GM12873 (cell line): ENCODE measurements at regions not wholly inside any gene's neighbourhood (a gene's known extent, or its start where the extent isn't known, plus 50 kb on each side); places are given as distances from the start of the nearest gene placed in this dataset.

Experiments used
- TF ChIP-seq, protein P1 (sequence below): IDR thresholded peaks from 2 replicates; pipeline ENCODE4 v1.5.1; 2012; ENCODE audit warnings: low read depth, mild to moderate bottlenecking, moderate library complexity, low read length, control low read depth; ENCODE audit not compliant: insufficient read depth; ENCODE audit errors: missing control alignments

DNA sequence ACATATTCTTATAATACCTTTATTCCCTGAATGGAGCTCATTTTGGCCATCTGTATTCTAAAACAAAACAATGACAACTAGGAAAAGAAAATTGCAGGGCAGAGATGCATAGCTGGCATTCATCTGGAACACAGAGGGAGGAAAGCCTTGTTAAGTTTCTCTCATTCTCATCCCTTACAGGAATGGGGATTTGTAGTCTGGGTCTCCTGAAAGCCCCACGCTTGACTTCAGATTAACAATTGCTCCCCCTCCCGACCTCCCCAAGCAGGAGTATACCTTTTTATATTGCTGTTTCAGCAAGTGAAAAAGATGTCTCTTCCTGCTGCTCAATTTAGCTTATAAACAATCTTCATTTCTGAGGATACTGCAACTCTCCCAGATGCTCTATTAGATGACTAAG, 812.1 kb downstream of the EFNA5 start:
- TF ChIP-seq, protein P1, sequence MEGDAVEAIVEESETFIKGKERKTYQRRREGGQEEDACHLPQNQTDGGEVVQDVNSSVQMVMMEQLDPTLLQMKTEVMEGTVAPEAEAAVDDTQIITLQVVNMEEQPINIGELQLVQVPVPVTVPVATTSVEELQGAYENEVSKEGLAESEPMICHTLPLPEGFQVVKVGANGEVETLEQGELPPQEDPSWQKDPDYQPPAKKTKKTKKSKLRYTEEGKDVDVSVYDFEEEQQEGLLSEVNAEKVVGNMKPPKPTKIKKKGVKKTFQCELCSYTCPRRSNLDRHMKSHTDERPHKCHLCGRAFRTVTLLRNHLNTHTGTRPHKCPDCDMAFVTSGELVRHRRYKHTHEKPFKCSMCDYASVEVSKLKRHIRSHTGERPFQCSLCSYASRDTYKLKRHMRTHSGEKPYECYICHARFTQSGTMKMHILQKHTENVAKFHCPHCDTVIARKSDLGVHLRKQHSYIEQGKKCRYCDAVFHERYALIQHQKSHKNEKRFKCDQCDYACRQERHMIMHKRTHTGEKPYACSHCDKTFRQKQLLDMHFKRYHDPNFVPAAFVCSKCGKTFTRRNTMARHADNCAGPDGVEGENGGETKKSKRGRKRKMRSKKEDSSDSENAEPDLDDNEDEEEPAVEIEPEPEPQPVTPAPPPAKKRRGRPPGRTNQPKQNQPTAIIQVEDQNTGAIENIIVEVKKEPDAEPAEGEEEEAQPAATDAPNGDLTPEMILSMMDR = no peak

DNA sequence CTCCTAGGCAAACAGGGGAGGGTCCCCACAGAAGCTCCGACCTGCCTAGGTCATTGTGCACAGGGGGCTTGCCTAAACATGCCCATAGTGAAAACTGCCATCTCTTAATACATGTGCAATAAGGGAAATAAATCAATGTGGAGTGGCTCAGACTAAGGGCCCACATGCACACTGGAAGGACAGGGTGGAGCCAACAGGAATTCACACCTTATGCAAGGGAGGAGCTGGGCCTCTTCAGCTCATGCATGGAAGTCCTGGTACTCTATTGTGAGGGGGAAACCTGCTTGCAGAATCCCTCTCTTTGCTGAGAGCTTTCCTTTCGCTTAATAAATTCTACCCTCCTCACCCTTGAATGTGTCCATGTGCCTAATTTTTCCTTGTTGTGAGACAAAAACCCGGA, 815.8 kb downstream of the EFNA5 start:
- TF ChIP-seq, protein P1 = no peak

DNA sequence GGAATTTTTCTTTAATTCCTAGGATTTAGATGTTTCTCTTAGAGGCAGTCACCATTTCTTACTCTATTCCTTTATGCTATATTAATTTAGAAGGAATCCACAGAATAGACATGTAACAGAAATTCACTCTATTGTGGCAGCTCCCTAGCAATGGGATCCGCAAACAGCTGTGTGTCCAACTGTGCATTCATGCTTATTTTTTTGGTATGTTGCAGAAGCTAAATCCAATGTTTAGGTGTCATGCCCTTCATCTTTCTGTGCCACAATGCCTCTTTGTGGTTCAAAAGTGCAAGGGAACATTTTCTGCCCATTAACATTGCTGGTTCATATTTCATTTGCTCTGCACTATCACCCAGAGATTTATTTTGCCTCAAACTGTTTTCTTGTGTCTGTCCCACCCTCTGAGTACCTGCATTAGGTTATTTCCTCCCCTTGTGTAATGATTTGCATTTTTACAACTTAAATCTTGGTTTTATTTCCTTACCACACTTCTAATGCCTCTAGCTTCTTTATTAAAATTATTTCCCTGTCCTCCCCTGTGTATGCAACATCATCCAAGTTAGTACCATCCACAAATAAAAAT, 816.5 kb downstream of the EFNA5 start:
- TF ChIP-seq, protein P1 = no peak

DNA sequence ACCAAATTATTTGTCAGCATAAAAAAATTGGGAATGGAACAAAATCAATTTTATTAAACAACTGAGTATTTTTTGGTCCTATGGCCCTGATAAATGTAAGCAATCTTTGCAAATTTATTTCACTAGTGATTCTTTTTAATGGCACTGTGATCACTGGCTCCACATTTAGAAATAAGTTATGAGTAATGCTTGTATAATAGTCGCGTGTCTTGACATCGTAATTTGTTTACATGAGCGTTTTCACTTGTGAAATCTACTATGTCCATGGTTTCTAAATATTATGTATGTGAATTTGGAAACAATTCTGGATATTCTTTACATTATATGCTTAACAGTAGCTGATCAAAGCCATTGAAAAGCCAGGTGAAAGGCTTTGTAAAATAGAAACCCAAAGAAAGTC, 817.5 kb downstream of the EFNA5 start:
- TF ChIP-seq, protein P1 = no peak

DNA sequence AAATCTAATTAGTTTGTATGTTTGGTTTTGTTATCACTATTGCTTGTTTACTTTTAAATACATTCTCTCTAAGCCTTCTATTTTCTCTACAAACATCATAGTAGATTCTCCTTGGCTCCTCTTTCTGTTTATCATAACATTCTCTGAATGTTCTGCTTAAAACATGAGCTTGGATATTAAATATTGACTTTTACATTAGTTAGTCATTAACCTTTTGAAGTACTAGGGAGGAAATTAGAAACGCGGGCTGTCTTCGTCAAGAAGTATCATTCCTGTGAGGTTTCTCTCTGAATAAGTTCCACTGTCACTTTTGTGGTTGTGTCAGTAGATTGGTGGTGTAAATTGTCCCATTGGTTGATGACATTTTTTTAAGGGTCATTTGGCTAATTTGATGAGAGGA, 821.5 kb downstream of the EFNA5 start:
- TF ChIP-seq, protein P1 = no peak

DNA sequence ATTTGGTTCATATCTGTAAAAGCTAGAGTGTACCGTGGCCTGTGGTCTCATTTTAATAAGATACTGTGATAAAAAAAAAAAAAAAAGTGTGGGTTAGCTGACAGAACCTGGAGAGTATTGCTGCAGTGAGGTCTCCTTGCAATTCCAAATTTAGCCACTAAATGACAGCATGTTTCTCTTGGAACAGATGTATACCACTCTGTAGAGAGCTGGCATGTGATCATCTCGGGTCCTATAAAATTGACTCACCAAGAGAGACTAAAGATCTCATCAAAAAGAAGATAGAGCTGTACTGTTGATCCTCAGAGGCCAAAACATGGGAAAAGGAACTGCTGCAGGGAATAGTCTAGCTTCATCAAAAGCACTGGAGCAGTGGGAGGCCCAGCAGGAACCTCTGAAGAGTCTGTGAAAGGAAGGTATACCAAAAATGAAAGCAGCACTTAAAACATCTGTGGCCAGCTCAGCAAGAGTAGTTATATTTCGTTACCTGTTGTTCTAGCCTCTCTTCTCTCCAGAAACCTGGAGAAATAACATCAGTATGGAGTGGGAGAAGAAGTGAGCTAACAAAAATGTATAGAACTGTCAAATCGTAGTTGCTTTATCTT, 826.8 kb downstream of the EFNA5 start:
- TF ChIP-seq, protein P1 = no peak

DNA sequence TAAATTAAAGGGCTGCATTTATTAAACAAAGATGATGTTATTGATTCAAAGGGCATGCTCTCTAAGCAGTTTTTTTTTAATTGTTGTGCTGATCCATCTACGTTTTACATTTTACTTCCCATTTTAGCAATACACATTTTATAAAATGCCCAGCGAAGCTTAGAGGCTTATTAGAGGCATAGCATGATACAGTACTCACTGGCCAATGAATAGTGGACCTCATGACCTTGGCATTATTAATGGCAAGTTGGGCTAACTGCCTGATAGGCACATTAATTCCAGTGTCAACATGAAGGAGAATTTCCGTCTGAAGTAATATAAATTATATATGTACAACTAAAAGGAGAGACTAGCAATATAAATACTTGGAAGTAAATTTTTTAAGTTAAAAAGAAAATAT, 837.2 kb downstream of the EFNA5 start:
- TF ChIP-seq, protein P1 = no peak
